Hepatocyte (in vitro differentiated cells): ENCODE measurements at regions not wholly inside any gene's neighbourhood (a gene's known extent, or its start where the extent isn't known, plus 50 kb on each side); places are given as distances from the start of the nearest gene placed in this dataset.
A peak's percentile ranks its signal among the peaks of the same experiment; 100 is the strongest.
"Not testable (repeated sequence)": the region's sequence is repeated elsewhere in the genome, so short reads cannot be mapped to it uniquely, and the experiment has no call there.

Experiments used
- DNase-seq: peaks from one replicate; pipeline ENCODE4 v3.0.0-alpha.2; 2016; ENCODE audit warnings: low spot score
- H2AFZ ChIP-seq: fragments of 200-600 bp; sonication (generic); 2 replicates; pipeline ENCODE4 v1.6.0; 2016; ENCODE audit warnings: antibody characterized with exemption, mild to moderate bottlenecking
- H3K27ac ChIP-seq: fragments of 200-600 bp; sonication (generic); 2 replicates; pipeline ENCODE4 v1.5.1; 2016; ENCODE audit warnings: mild to moderate bottlenecking
- H3K27me3 ChIP-seq: fragments of 200-600 bp; sonication (generic); 2 replicates; pipeline ENCODE4 v1.6.1; 2016
- H3K36me3 ChIP-seq: fragments of 200-600 bp; sonication (generic); replicated peaks from 2 replicates; pipeline ENCODE4 v1.5.1; 2016; ENCODE audit warnings: low read depth; ENCODE audit not compliant: insufficient read depth
- H3K4me1 ChIP-seq: fragments of 200-600 bp; sonication (generic); 2 replicates; pipeline ENCODE4 v1.5.1; 2016; ENCODE audit warnings: mild to moderate bottlenecking, moderate library complexity; ENCODE audit not compliant: insufficient read depth
- H3K4me2 ChIP-seq: fragments of 200-600 bp; sonication (generic); 2 replicates; pipeline ENCODE4 v1.6.0; 2016
- H3K4me3 ChIP-seq: fragments of 200-600 bp; sonication (generic); 2 replicates; pipeline ENCODE4 v1.5.1; 2016; ENCODE audit warnings: mild to moderate bottlenecking
- H3K79me2 ChIP-seq: fragments of 200-600 bp; sonication (generic); 2 replicates; pipeline ENCODE4 v1.6.0; 2017; ENCODE audit warnings: mild to moderate bottlenecking
- H3K9me2 ChIP-seq: fragments of 200-600 bp; sonication (generic); replicated peaks from 2 replicates; pipeline ENCODE4 v1.6.0; 2017; ENCODE audit warnings: mild to moderate bottlenecking; ENCODE audit not compliant: insufficient read depth
- H3K9me3 ChIP-seq: fragments of 200-600 bp; sonication (generic); 2 replicates; pipeline ENCODE4 v1.5.1; 2016; ENCODE audit warnings: low read depth, mild to moderate bottlenecking
- H4K20me1 ChIP-seq: fragments of 200-600 bp; sonication (generic); 2 replicates; pipeline ENCODE4 v1.6.0; 2016; ENCODE audit warnings: mild to moderate bottlenecking; ENCODE audit not compliant: insufficient read depth, poor library complexity, severe bottlenecking
- EZH2 ChIP-seq: fragments of 200-600 bp; sonication (generic); IDR thresholded peaks from 2 replicates; pipeline ENCODE4 v1.6.1; 2016; ENCODE audit warnings: antibody characterized with exemption, mild to moderate bottlenecking, borderline replicate concordance
- EZH2phosphoT487 ChIP-seq: fragments of 200-600 bp; sonication (generic); IDR thresholded peaks from one replicate; pipeline ENCODE4 v1.6.1; 2018; ENCODE audit warnings: antibody characterized with exemption, mild to moderate bottlenecking, low read depth, moderate library complexity; ENCODE audit not compliant: unreplicated experiment, severe bottlenecking
- WGBS: methylation state at CpG from one replicate; pipeline ENCODE4 v1.1.6; 2016; ENCODE audit warnings: low lambda C conversion rate; ENCODE audit errors: missing lambda C conversion rate; 5-methylcytosine and 5-hydroxymethylcytosine counted together
- TF ChIP-seq, protein P1 (sequence below): fragments of 200-600 bp; sonication (generic); IDR thresholded peaks from 2 replicates; pipeline ENCODE4 v1.5.1; 2016; ENCODE audit warnings: antibody characterized with exemption, mild to moderate bottlenecking; ENCODE audit not compliant: poor library complexity

DNA sequence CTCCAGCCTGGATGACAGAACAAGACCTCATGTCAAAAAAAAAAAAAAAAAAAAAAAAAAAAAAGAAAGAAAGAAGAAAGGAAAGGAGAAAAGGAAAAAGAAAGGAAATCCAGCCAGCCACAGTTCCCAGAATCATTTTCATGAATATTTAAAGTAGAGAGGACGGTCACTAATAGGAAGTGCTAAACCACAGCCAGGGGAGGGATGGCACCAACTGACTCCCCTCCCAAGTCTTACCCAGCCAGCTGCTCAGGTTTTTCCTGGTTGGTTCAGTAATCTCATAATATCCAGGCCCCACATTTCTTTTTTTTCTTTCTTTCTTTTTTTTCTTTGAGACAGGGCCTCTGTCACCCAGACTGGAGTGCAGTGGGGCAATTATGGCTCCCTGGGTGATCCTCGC lies 63.9 kb upstream of the AK4 start:
- 86% methylated on average over 2 of the region's 2 CpGs for WGBS
- Histone ChIP-seq H3K4me3 (no peak overlapping the region), H3K4me1 (no peaks in the 10 kb centered on the region), H4K20me1 (no peaks in the 10 kb centered on the region), H3K27ac (no peak overlapping the region), H3K36me3 (no peaks in the 10 kb centered on the region), H3K9me2 (no peaks in the 10 kb centered on the region), H3K27me3 (no peaks in the 10 kb centered on the region), H2AFZ (no peak overlapping the region), H3K9me3 (no peaks in the 10 kb centered on the region), H3K4me2 (no peak overlapping the region), H3K79me2 (no peaks in the 10 kb centered on the region)
- TF ChIP-seq, protein P1, sequence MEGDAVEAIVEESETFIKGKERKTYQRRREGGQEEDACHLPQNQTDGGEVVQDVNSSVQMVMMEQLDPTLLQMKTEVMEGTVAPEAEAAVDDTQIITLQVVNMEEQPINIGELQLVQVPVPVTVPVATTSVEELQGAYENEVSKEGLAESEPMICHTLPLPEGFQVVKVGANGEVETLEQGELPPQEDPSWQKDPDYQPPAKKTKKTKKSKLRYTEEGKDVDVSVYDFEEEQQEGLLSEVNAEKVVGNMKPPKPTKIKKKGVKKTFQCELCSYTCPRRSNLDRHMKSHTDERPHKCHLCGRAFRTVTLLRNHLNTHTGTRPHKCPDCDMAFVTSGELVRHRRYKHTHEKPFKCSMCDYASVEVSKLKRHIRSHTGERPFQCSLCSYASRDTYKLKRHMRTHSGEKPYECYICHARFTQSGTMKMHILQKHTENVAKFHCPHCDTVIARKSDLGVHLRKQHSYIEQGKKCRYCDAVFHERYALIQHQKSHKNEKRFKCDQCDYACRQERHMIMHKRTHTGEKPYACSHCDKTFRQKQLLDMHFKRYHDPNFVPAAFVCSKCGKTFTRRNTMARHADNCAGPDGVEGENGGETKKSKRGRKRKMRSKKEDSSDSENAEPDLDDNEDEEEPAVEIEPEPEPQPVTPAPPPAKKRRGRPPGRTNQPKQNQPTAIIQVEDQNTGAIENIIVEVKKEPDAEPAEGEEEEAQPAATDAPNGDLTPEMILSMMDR: no peak
- TF ChIP-seq EZH2phosphoT487 (no peak), EZH2 (no peak)
- no peak for DNase-seq

- not testable (repeated sequence) for H3K36me3 ChIP-seq, H3K27ac ChIP-seq, H2AFZ ChIP-seq, H3K27me3 ChIP-seq, H3K4me1 ChIP-seq, H3K79me2 ChIP-seq, DNase-seq, H3K4me2 ChIP-seq, H3K9me3 ChIP-seq, H3K4me3 ChIP-seq, H4K20me1 ChIP-seq, H3K9me2 ChIP-seq
Measured at GRCh38 chr1:65087519-65087918, 60.5 kb upstream of the AK4 start.

GRCh38 chr1:65090406-65090805 lies 57.6 kb upstream of the AK4 start:
- Histone ChIP-seq H3K79me2 (no peaks in the 10 kb centered on the region), H3K27ac (peak overlapping the region; percentile 42), H3K4me3 (no peak overlapping the region), H3K4me2 (peak overlapping the region; percentile 31), H4K20me1 (no peaks in the 10 kb centered on the region), H3K36me3 (no peaks in the 10 kb centered on the region), H2AFZ (peak overlapping the region; percentile 0), H3K9me2 (no peaks in the 10 kb centered on the region), H3K27me3 (no peaks in the 10 kb centered on the region), H3K9me3 (no peaks in the 10 kb centered on the region), H3K4me1 (peaks cover 2% of the 10 kb centered on the region)
- TF ChIP-seq EZH2 (no peak), EZH2phosphoT487 (no peak)
- TF ChIP-seq, protein P1: no peak
- no peak for DNase-seq
- WGBS: 18% methylated on average over 4 of the region's 4 CpGs

DNA sequence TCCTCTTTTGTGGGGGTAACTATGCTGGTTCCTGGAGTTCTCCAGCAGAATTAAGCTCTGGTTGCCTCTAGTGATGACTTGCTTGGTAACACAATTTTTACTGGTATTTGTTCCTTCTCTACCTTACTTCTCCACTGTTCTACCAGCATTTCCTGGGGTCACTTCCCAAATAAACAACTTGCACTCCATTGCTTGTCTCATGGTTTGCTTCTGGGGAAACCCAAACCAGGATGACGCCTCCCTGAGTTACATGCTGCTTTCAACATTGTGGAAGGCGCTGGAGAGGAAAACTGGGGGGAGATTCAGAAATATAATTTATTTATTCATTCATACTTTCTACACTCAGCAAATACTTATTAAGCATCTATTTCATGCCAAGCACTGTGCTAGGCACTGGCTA lies 55.3 kb upstream of the AK4 start:
- H3K9me2 ChIP-seq: no peaks in the 10 kb centered on the region
- H3K79me2 ChIP-seq: no peaks in the 10 kb centered on the region
- H3K36me3 ChIP-seq: no peaks in the 10 kb centered on the region
- no peak for TF ChIP-seq EZH2phosphoT487
- TF ChIP-seq, protein P1: no peak
- TF ChIP-seq EZH2: no peak
- H3K27me3 ChIP-seq: no peaks in the 10 kb centered on the region
- H4K20me1 ChIP-seq: no peaks in the 10 kb centered on the region
- H2AFZ ChIP-seq: no peak overlapping the region
- H3K27ac ChIP-seq: no peak overlapping the region
- H3K9me3 ChIP-seq: no peaks in the 10 kb centered on the region
- H3K4me2 ChIP-seq: no peak overlapping the region
- H3K4me1 ChIP-seq: peaks cover 2% of the 10 kb centered on the region
- no peak for DNase-seq
- H3K4me3 ChIP-seq: no peak overlapping the region
- WGBS: 94% methylated on average over 2 of the region's 2 CpGs
